ENCODE measurements at regions not wholly inside any gene's neighbourhood (a gene's known extent, or its start where the extent isn't known, plus 50 kb on each side); places are given as distances from the start of the nearest gene placed in this dataset.

GRCh38 chr11:32267679-32268187, 167.6 kb downstream of the WT1 start:
- DNase-seq (ENCODE audit: low spot score): no peak

GRCh38 chr11:32273931-32274330, 161.4 kb downstream of the WT1 start:
- no peak for DNase-seq (ENCODE audit: low spot score)

DNA sequence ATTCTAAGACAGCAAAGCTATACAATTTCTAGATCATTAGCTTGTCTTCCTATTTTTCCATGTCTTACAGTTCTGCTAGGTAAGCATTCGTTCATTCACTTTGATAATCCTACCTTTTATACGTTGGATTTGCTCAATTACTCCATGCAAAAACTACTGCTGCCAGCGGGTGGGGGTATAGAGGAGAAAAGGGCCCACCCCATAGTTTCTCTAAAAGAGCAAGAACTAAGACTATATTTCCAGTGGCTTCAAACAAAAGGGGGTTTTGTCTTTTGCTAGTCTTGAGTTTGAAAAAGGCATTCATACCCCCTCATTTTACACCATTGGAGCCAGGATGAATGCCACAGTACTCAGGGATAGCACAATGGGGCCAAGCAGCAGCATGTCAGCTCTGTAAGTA, 155.7 kb downstream of the WT1 start:
- DNase-seq (ENCODE audit: low spot score): peak; percentile 16

- no peak for DNase-seq (ENCODE audit: low spot score)
Observed at GRCh38 chr11:32280339-32280738, 155.0 kb downstream of the WT1 start.

DNA sequence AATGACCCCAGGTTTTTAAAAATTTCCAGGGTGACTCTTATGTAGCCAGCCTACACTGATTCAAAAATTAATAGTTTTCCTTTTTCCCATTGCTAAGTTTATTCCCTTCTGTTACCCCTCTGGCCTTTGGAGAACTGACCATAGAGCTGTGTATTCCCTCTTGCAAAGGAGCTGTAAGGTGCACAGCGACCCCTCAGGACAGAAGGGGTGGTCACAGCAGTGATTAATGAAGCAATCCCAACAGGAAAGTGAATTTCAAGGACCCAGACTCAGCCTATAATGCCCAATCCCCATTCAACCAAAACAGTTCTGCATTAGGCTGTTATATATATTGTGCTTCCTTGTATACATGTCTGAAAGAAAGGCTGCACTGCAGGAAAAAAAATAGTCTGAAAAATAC, 147.1 kb downstream of the WT1 start:
- DNase-seq (ENCODE audit: low spot score): peak; percentile 9

DNA sequence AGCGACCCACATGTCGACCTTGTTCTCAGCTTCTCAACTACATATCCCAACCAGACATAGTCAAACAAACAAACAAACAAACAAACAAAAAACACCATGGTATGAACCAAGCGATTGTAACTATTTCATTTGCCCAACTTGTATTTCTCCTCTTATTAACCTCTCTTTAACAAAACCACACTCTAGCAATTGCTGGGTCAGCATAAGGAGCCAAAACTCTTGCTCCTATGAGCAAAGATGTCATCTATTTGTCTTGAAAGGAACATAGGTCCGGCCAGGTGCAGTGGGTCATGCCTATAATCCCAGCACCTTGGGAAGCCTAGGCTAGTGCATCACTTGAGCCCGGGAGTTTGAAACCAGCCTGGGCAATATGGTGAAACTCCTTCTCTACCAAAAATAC, 145.6 kb downstream of the WT1 start:
- DNase-seq (ENCODE audit: low spot score): no peak

DNA sequence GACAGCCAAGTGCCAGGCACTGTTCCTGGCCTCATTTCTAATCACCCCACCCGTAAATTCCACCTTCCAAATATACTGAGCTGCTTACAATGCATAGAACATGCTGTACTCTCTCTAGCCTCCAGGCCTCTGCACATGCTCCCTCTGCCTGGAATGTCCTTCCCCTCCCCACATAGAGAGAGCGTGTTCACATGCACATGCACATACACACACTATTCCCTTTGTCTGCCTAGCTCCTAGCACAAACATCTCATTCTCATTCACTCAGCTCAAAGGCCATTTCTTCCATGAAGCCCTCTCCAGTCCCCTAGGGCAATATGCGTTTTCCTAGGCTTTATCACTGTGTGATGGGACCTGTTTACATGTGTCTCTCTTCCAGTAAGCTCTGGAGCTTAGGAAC, 144.6 kb downstream of the WT1 start:
- DNase-seq (ENCODE audit: low spot score): no peak

DNA sequence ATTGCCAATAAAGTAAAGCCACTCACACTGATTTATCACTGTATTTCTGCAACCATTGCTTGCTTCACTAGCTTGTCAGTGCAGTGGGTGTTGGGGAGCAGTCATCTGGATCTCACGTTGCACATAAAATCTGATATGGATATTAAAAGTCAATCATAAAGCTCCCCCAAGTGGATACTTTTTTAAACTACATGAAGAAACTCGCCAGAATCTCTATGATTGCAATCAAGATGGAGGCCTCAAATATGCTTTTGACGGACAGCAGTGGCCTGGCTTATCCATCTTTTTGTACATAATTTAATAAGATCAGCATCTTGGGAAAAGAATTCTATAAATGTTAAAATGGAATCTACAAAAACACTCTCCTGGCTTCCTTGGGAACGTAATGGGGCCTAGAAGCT, 137.7 kb downstream of the WT1 start:
- DNase-seq (ENCODE audit: low spot score): peak; percentile 65

DNA sequence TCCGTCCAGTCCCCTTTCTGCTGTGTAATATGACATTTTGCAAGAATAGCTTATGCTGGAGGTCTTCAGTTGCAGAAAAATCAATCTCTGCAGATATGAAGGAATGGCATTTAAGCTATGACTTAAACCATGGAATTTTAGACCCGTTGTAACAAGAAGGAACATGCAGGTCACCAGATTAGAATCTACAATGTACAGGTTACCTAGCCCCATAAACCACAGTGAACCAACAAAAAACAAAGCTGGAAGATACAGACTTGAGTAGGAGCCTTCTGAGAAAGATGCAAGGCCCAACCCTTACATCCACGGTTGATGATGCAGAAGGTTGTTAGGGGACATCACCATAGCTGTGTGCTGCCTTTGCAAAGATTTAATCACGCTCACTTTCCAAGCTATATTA, 132.5 kb downstream of the WT1 start:
- DNase-seq (ENCODE audit: low spot score): no peak

DNA sequence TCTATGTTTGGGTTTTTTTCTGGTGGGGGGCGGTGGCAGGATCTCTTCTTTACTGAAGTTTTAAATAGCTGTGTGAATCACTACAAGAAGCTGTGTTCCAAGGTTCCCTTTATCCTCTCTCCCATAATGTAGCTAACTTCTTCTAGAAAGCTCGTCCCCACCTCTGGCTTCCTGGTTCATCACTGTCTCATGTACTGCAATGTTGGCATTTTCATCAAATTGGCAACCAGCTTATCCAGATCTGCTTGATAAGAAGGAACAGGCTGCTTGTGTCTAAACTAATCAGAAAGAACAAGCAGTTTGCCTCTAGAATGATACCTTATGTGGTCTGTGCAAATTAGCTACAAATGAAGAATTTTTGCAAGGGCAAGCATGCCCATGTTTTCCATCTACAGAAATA, 130.8 kb downstream of the WT1 start:
- DNase-seq (ENCODE audit: low spot score): no peak

DNA sequence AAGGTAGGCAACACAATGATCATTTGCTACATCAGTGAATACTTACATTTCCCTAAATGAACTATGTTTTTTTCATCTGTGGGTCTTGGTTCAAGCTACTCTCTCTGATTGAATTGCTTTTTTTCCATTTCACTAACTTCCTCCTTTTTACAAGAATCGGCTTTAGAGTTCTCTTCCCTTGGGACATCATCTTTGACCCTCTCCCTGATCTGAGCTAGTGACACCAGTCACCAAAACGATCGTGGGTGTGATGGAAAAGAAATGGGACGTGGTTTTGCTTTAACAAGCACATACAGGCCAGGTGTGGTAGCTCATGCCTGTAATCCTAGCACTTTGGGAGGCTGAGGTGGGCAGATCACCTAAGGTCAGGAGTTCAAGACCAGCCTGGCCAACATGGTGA, 129.9 kb downstream of the WT1 start:
- DNase-seq (ENCODE audit: low spot score): no peak

DNA sequence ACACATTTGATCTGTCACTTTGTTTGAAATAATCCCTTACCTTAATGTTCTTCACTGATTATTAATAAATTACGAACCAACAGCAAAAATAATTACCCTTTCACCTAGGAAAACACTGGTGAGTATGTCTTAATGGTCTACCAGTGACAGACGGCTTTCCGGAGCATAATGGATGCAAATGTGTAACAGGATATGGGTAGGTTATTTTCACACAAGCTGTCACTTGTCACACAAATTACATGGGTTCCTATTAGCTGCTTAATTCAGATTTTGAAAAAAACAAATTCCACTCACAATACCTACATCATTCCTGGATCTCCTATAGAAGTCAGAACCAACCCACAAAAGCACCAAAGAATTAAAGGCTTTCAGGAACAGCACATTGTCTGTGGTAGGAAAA, 127.9 kb downstream of the WT1 start:
- no peak for DNase-seq (ENCODE audit: low spot score)

DNA sequence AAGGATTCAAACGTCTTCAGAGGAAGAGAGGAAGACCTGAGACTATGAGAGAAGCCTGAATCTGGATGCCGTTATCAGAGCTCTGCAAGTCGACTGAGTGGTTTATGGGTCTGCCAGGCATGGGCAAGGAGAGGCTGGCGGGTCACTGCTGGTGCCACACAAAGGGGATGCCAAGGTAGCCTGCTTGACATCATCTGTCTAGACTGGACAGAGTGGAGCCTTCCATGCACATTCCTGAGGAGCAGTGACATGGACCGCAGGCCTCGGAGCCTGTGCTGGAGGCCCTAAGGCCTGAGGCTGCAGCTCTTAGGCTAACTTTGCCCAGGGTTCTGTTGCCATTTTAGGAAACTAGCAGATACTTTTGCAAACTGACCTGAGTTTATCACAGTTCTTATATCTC, 127.4 kb downstream of the WT1 start:
- no peak for DNase-seq (ENCODE audit: low spot score)

DNA sequence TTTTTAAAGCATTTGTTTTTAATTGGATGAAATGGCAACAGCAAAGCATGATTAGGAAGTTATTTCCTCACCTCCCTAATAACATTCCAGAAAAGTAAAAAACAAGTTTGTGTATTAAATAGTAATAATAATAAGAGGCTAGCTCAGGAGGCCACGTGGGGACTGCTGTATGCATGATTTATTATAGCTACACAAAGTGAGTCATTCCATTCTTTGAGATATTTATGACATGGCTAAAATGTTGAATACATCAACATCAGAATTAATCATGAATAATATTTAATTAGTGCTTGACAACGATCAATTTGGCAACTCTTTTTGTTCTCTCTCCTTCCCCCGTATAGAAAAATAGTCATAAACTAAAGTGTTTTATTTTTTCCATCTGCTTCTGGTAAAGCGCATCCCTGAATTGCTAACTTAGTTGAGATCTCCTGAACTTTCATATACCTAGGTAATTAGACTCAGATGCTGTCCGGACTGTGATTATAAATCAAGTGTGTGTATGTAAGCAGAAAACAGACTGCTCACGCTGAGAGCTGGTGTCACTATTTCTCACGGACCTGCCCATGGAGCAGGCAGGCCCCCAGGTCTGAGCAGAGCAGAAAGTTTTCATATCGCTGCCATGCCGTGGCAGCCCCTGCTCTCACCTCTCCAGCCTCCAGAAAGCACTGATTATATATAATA, 125.7 kb downstream of the WT1 start:
- no peak for DNase-seq (ENCODE audit: low spot score)

DNA sequence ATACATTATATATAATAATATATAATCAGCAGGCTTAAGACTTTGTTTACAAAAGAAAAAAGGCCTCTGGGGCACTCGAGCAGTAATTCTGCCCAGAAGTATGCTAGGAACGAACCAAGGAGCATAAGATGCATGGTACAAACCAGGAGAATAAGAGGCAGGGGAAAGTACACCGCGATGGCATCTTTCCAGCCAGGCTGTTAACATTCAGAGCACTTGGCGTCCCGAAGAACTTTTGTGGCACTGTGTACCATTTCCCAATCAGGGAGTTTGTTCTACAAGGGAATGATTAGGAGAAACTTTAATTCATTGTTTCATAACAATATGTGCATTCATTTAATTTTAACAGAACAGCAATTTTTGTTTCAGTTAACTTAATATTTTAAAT, 125.1 kb downstream of the WT1 start:
- DNase-seq (ENCODE audit: low spot score): no peak

- DNase-seq (ENCODE audit: low spot score): no peak
Observed at GRCh38 chr11:32311346-32312065, 123.8 kb downstream of the WT1 start.

GRCh38 chr11:32312206-32312817, 123.0 kb downstream of the WT1 start:
- DNase-seq (ENCODE audit: low spot score): no peak

GRCh38 chr11:32312865-32313403, 122.4 kb downstream of the WT1 start:
- DNase-seq (ENCODE audit: low spot score): peak; percentile 69

DNA sequence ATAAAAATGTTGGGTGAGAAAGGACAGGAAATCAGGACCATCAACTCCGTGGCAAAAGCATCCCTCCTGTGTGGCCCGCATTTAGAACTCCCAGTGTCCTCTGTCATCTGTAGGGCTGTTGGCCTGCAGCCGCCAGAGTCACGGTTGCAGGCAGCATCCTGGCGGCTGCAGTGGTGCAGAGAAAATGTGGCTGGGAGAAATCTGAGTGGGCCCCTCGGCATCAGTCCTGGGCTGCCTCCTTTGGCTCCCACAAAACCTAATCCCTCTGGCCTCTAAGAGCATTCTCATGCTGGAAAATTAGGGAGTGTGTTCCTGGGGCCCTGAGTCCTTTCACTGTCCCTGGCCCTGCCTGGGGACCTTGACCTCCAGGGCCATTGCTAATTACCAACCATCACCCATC, 121.9 kb downstream of the WT1 start:
- no peak for DNase-seq (ENCODE audit: low spot score)

DNA sequence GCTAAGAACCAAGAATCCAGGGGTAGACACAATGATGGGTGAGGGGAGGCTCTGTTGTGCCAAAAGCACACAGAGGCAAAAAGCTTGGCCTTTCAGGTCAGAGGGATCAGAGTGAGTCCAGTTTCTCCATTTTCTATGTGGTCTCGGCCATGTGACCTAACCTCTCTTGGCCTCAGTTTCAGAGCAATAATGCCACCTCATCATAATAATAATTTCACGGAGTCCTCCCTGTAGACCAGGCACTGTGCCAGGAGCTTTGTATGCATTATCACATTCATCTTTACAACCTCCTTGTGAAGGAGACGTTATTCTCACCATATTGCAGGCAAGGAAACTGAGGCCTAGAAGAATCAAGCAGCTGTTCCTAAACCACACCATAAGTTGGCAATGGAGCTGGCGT, 120.2 kb downstream of the WT1 start:
- DNase-seq (ENCODE audit: low spot score): no peak

- DNase-seq (ENCODE audit: low spot score): no peak
Observed at GRCh38 chr11:32316232-32316631, 119.1 kb downstream of the WT1 start.

- DNase-seq (ENCODE audit: low spot score): no peak
Observed at GRCh38 chr11:32316858-32317642, 118.3 kb downstream of the WT1 start.

Measured in NAMALWA (cell line).